ENCODE measurements at regions not wholly inside any gene's neighbourhood (a gene's known extent, or its start where the extent isn't known, plus 50 kb on each side); places are given as distances from the start of the nearest gene placed in this dataset.

- Mint-ChIP-seq H3K27ac (ENCODE audit: low read depth, unreplicated experiment) (no peak overlapping the region), H3K27me3 (ENCODE audit: insufficient read depth, unreplicated experiment) (peaks cover 93% of the 10 kb centered on the region), H3K4me3 (ENCODE audit: unreplicated experiment) (no peak overlapping the region), H3K36me3 (ENCODE audit: insufficient read depth, unreplicated experiment) (no peaks in the 10 kb centered on the region), H3K4me1 (ENCODE audit: insufficient read depth, unreplicated experiment) (no peaks in the 10 kb centered on the region), H3K9me3 (ENCODE audit: unreplicated experiment) (no peaks in the 10 kb centered on the region)
- no peak for TF ChIP-seq CTCF (IDR thresholded peaks at IDR 0.05; ENCODE audit: unreplicated experiment)
- POLR2A ChIA-PET = no interaction called here
- intact Hi-C loops (cut with micrococcal nuclease) = loop anchor here (5.0 kb wide), 1 partner anchor 630 kb away; no protein-coding TSS in a partner anchor
- no peak for DNase-seq (ENCODE audit: unreplicated experiment)
- BruUV-seq (replicated peaks) = no TSS peak
- CTCF ChIA-PET = interaction anchor here (0.6 to 4.9 kb wide), 17 partner anchors 12 to 1789 kb away, joined by 3 to 44 read pairs (median 4); no protein-coding TSS in a partner anchor
Measured at GRCh38 chr3:102672305-102672704, 237.5 kb downstream of the ZPLD1 start.

GRCh38 chr3:102673271-102674115 is 238.7 kb downstream of the ZPLD1 start:
- CTCF ChIA-PET = interaction anchor here (0.5 to 4.9 kb wide), 84 partner anchors 9 to 1923 kb away, joined by 3 to 44 read pairs (median 4); no protein-coding TSS in a partner anchor
- Mint-ChIP-seq H3K9me3 (ENCODE audit: unreplicated experiment) (no peaks in the 10 kb centered on the region), H3K4me1 (ENCODE audit: insufficient read depth, unreplicated experiment) (no peaks in the 10 kb centered on the region), H3K36me3 (ENCODE audit: insufficient read depth, unreplicated experiment) (no peaks in the 10 kb centered on the region), H3K27me3 (ENCODE audit: insufficient read depth, unreplicated experiment) (peaks cover 93% of the 10 kb centered on the region), H3K4me3 (ENCODE audit: unreplicated experiment) (peak overlapping the region; percentile 9), H3K27ac (ENCODE audit: low read depth, unreplicated experiment) (no peak overlapping the region)
- peak; percentile 61 for DNase-seq (ENCODE audit: unreplicated experiment)
- intact Hi-C loops (cut with micrococcal nuclease) = loop anchor here (1.0 to 5.0 kb wide), 3 partner anchors 68 to 629 kb away; no protein-coding TSS in a partner anchor
- POLR2A ChIA-PET = no interaction called here
- TF ChIP-seq CTCF (IDR thresholded peaks at IDR 0.05; ENCODE audit: unreplicated experiment) = peak; percentile 87
- no TSS peak for BruUV-seq (replicated peaks)

GRCh38 chr3:102674284-102674683 is 239.5 kb downstream of the ZPLD1 start:
- intact Hi-C loops (cut with micrococcal nuclease) = loop anchor here (5.0 kb wide), 1 partner anchor 628 kb away; no protein-coding TSS in a partner anchor
- H3K9me3 Mint-ChIP-seq (ENCODE audit: unreplicated experiment) = no peaks in the 10 kb centered on the region
- H3K27me3 Mint-ChIP-seq (ENCODE audit: insufficient read depth, unreplicated experiment) = peaks cover 93% of the 10 kb centered on the region
- no peak overlapping the region for H3K27ac Mint-ChIP-seq (ENCODE audit: low read depth, unreplicated experiment)
- POLR2A ChIA-PET = no interaction called here
- H3K4me1 Mint-ChIP-seq (ENCODE audit: insufficient read depth, unreplicated experiment) = no peaks in the 10 kb centered on the region
- no TSS peak for BruUV-seq (replicated peaks)
- no peak for DNase-seq (ENCODE audit: unreplicated experiment)
- H3K36me3 Mint-ChIP-seq (ENCODE audit: insufficient read depth, unreplicated experiment) = no peaks in the 10 kb centered on the region
- CTCF ChIA-PET = interaction anchor here (0.6 to 4.9 kb wide), 48 partner anchors 10 to 1923 kb away, joined by 3 to 44 read pairs (median 5); no protein-coding TSS in a partner anchor
- no peak for TF ChIP-seq CTCF (IDR thresholded peaks at IDR 0.05; ENCODE audit: unreplicated experiment)
- H3K4me3 Mint-ChIP-seq (ENCODE audit: unreplicated experiment) = no peak overlapping the region

GRCh38 chr3:102676424-102676823 is 241.6 kb downstream of the ZPLD1 start:
- BruUV-seq (replicated peaks) = no TSS peak
- Mint-ChIP-seq H3K9me3 (ENCODE audit: unreplicated experiment) (no peaks in the 10 kb centered on the region), H3K4me3 (ENCODE audit: unreplicated experiment) (no peak overlapping the region), H3K4me1 (ENCODE audit: insufficient read depth, unreplicated experiment) (no peaks in the 10 kb centered on the region), H3K27me3 (ENCODE audit: insufficient read depth, unreplicated experiment) (peaks cover 95% of the 10 kb centered on the region), H3K27ac (ENCODE audit: low read depth, unreplicated experiment) (no peak overlapping the region), H3K36me3 (ENCODE audit: insufficient read depth, unreplicated experiment) (no peaks in the 10 kb centered on the region)
- CTCF ChIA-PET = no interaction called here
- intact Hi-C loops (cut with micrococcal nuclease) = no loop called here
- POLR2A ChIA-PET = interaction anchor here (0.7 kb wide), 1 partner anchor 1719 kb away, joined by 3 read pairs; no protein-coding TSS in a partner anchor
- no peak for DNase-seq (ENCODE audit: unreplicated experiment)
- no peak for TF ChIP-seq CTCF (IDR thresholded peaks at IDR 0.05; ENCODE audit: unreplicated experiment)
